GM21717 (cell line): ENCODE measurements at regions not wholly inside any gene's neighbourhood (a gene's known extent, or its start where the extent isn't known, plus 50 kb on each side); places are given as distances from the start of the nearest gene placed in this dataset.
"Not testable (repeated sequence)": the region's sequence is repeated elsewhere in the genome, so short reads cannot be mapped to it uniquely, and the experiment has no call there.

Source experiments
- ATAC-seq: cut with Tn5 transposase; IDR thresholded peaks from one replicate; pipeline ENCODE4 v1.9.1; 2021; ENCODE audit warnings: mild to moderate bottlenecking, moderate library complexity; ENCODE audit not compliant: unreplicated experiment

- ATAC-seq = not testable (repeated sequence)
Observed at GRCh38 chr4:134914250-134914649, 712.7 kb upstream of the PABPC4L start.

GRCh38 chr4:134911941-134912340, 710.4 kb upstream of the PABPC4L start:
- ATAC-seq = no peak

GRCh38 chr4:134906404-134907023, 704.9 kb upstream of the PABPC4L start:
- ATAC-seq = no peak

- no peak for ATAC-seq
Observed at GRCh38 chr4:134905061-134905460, 703.5 kb upstream of the PABPC4L start.

- no peak for ATAC-seq
Observed at GRCh38 chr4:134888156-134888555, 686.6 kb upstream of the PABPC4L start.

- ATAC-seq = no peak
Observed at GRCh38 chr4:134885436-134885835, 683.8 kb upstream of the PABPC4L start.

- ATAC-seq = no peak
Observed at GRCh38 chr4:134883831-134884449, 682.4 kb upstream of the PABPC4L start.

- ATAC-seq = no peak
Observed at GRCh38 chr4:134879019-134879418, 677.4 kb upstream of the PABPC4L start.

- no peak for ATAC-seq
Observed at GRCh38 chr4:134867027-134867426, 665.4 kb upstream of the PABPC4L start.

GRCh38 chr4:134865675-134866074, 664.1 kb upstream of the PABPC4L start:
- ATAC-seq = no peak

- no peak for ATAC-seq
Observed at GRCh38 chr4:134862116-134862515, 660.5 kb upstream of the PABPC4L start.

- no peak for ATAC-seq
Observed at GRCh38 chr4:134848681-134849080, 647.1 kb upstream of the PABPC4L start.

- ATAC-seq = not testable (repeated sequence)
Observed at GRCh38 chr4:134830741-134831140, 629.2 kb upstream of the PABPC4L start.

- no peak for ATAC-seq
Observed at GRCh38 chr4:134812611-134813010, 611.0 kb upstream of the PABPC4L start.

GRCh38 chr4:134807231-134807745, 605.7 kb upstream of the PABPC4L start:
- ATAC-seq = no peak

GRCh38 chr4:134798573-134798972, 597.0 kb upstream of the PABPC4L start:
- no peak for ATAC-seq

GRCh38 chr4:134787315-134787714, 585.7 kb upstream of the PABPC4L start:
- ATAC-seq = no peak

- no peak for ATAC-seq
Observed at GRCh38 chr4:134780244-134780643, 578.7 kb upstream of the PABPC4L start.

GRCh38 chr4:134777606-134778005, 576.0 kb upstream of the PABPC4L start:
- ATAC-seq = no peak

- ATAC-seq = no peak
Observed at GRCh38 chr4:134773497-134774000, 572.0 kb upstream of the PABPC4L start.

- no peak for ATAC-seq
Observed at GRCh38 chr4:134762053-134762452, 560.5 kb upstream of the PABPC4L start.

- ATAC-seq = no peak
Observed at GRCh38 chr4:134756421-134756820, 554.8 kb upstream of the PABPC4L start.
